GM12878 (cell line): ENCODE measurements at regions not wholly inside any gene's neighbourhood (a gene's known extent, or its start where the extent isn't known, plus 50 kb on each side); places are given as distances from the start of the nearest gene placed in this dataset.

Source experiments
- DPF2 ChIP-seq: fragments of 450-650 bp; IDR thresholded peaks from 2 replicates; pipeline ENCODE4 v1.6.1; 2017; ENCODE audit warnings: mild to moderate bottlenecking
- EP300 ChIP-seq, 2 experiments: fragments of 150-350 bp in 1 of 2; IDR thresholded peaks; 2 replicates each; pipeline ENCODE4 v1.6.1; 2011 to 2012; ENCODE audit warnings: low read depth in 2 of 2, low read length in 2 of 2, borderline replicate concordance in 1 of 2, improper control_type of control experiment in 1 of 2, inconsistent platforms in 1 of 2; ENCODE audit not compliant: control insufficient read depth in 1 of 2
- FOS ChIP-seq: IDR thresholded peaks from 3 replicates; pipeline ENCODE4 v1.6.1; 2011; ENCODE audit warnings: borderline replicate concordance; ENCODE audit not compliant: insufficient read length; ENCODE audit errors: extremely low read depth
- GABPA ChIP-seq: IDR thresholded peaks from 2 replicates; pipeline ENCODE4 v1.6.1; 2014; ENCODE audit warnings: antibody characterized with exemption, low read depth, mild to moderate bottlenecking, inconsistent platforms
- HDGF ChIP-seq: fragments of 450-650 bp; IDR thresholded peaks from 2 replicates; pipeline ENCODE4 v1.6.1; 2016; ENCODE audit warnings: antibody characterized with exemption
- IKZF1 ChIP-seq: fragments of 450-650 bp; conservative IDR thresholded peaks from 2 replicates; pipeline ENCODE4 v1.6.1; 2017; ENCODE audit warnings: antibody characterized with exemption, mild to moderate bottlenecking
- NKRF ChIP-seq: fragments of 450-650 bp; conservative IDR thresholded peaks from 2 replicates; pipeline ENCODE4 v1.6.1; 2017; ENCODE audit warnings: mild to moderate bottlenecking, moderate library complexity
- POLR2AphosphoS5 ChIP-seq: IDR thresholded peaks from 2 replicates; pipeline ENCODE4 v1.6.1; 2011; ENCODE audit warnings: mild to moderate bottlenecking, low read length, inconsistent platforms
- PRDM15 ChIP-seq: fragments of 450-650 bp; formaldehyde crosslinking; IDR thresholded peaks from 2 replicates; pipeline ENCODE4 v1.4.0; 2020; ENCODE audit warnings: mild to moderate bottlenecking, moderate library complexity
- USF2 ChIP-seq: IDR thresholded peaks from 2 replicates; pipeline ENCODE4 v1.6.1; 2011; ENCODE audit warnings: low read depth, low read length, improper control_type of control experiment, borderline replicate concordance
- YY1 ChIP-seq: IDR thresholded peaks from 2 replicates; pipeline ENCODE4 v1.6.1; 2011; ENCODE audit warnings: low read depth, mild to moderate bottlenecking, low read length
- ZBTB40 ChIP-seq: fragments of 450-650 bp; IDR thresholded peaks from 2 replicates; pipeline ENCODE4 v1.6.1; 2016; ENCODE audit warnings: mild to moderate bottlenecking, moderate library complexity, borderline replicate concordance

- TF ChIP-seq ZBTB40 (no peak), IKZF1 (no peak), YY1 (no peak), FOS (no peak), DPF2 (no peak), POLR2AphosphoS5 (no peak), PRDM15 (no peak), EP300 (IDR thresholded peaks at IDR 0.05; ENCODE audit: borderline replicate concordance in 1 of 2, control insufficient read depth in 1 of 2, low read depth in 2 of 2, low read length in 2 of 2) (no peak), GABPA (no peak), NKRF (no peak), HDGF (no peak), USF2 (no peak)
Observed at GRCh38 chr7:8998762-8999161, 565.4 kb downstream of the NXPH1 start.
